Thymus (tissue), 11 donors: ENCODE measurements at regions not wholly inside any gene's neighbourhood (a gene's known extent, or its start where the extent isn't known, plus 50 kb on each side); places are given as distances from the start of the nearest gene placed in this dataset.
A peak's percentile ranks its signal among the peaks of the same experiment; 100 is the strongest.

ENCODE experiments used
- DNase-seq, 9 donors: peaks; one replicate each; pipeline ENCODE4 v3.0.0-alpha.2; 2013; ENCODE audit warnings: low spot score in 9 of 9, low read depth in 6 of 9, missing footprints in 1 of 9
- H3K27ac ChIP-seq, 2 donors: one replicate each; pipeline ENCODE4 v1.5.1; 2013; ENCODE audit warnings: control low read depth in 1 of 2, low read depth in 1 of 2, low read length in 1 of 2, mild to moderate bottlenecking in 1 of 2, moderate library complexity in 1 of 2
- H3K27me3 ChIP-seq, 2 donors: one replicate each; pipeline ENCODE4 v1.5.1; 2013; ENCODE audit warnings: low read length in 1 of 2; ENCODE audit not compliant: control insufficient read depth in 2 of 2, insufficient read depth in 1 of 2
- H3K36me3 ChIP-seq, 2 donors: one replicate each; pipeline ENCODE4 v1.5.1; 2013; ENCODE audit warnings: low read length in 1 of 2, mild to moderate bottlenecking in 1 of 2, moderate library complexity in 1 of 2; ENCODE audit not compliant: control insufficient read depth in 2 of 2, insufficient read depth in 2 of 2
- H3K4me1 ChIP-seq, 2 donors: one replicate each; pipeline ENCODE4 v1.5.1; 2013; ENCODE audit warnings: low read length in 2 of 2; ENCODE audit not compliant: control insufficient read depth in 2 of 2, insufficient read depth in 2 of 2
- H3K4me3 ChIP-seq, 2 donors: one replicate each; pipeline ENCODE4 v1.5.1; 2013; ENCODE audit warnings: low read length in 2 of 2, control low read depth in 1 of 2, mild to moderate bottlenecking in 1 of 2
- H3K9me3 ChIP-seq, 2 donors: one replicate each; pipeline ENCODE4 v1.5.1; 2013; ENCODE audit warnings: low read length in 1 of 2, mild to moderate bottlenecking in 1 of 2; ENCODE audit not compliant: control insufficient read depth in 2 of 2, insufficient read depth in 1 of 2
- WGBS: extraction: QIAGEN DNeasy Blood & Tissue Kit; methylation state at CpG from one replicate; pipeline ENCODE4 v1.1.7; 2013; 5-methylcytosine and 5-hydroxymethylcytosine counted together
- donor health status: healthy.

- peaks cover 0 to 6% of the 10 kb centered on the region in 2 donors for H3K27me3 ChIP-seq
- H3K36me3 ChIP-seq = no peaks in the 10 kb centered on the region
- DNase-seq = no peak
- H3K27ac ChIP-seq = no peak overlapping the region
- 90% methylated on average over 2 of the region's 2 CpGs for WGBS
- no peaks in the 10 kb centered on the region for H3K4me1 ChIP-seq
- H3K4me3 ChIP-seq = no peak overlapping the region
- no peaks in the 10 kb centered on the region for H3K9me3 ChIP-seq
Observed at GRCh38 chr5:133873449-133873848, 95.0 kb downstream of the C5orf15 start.

GRCh38 chr5:133870661-133871060 is 97.8 kb downstream of the C5orf15 start:
- Histone ChIP-seq H3K27ac (no peak overlapping the region), H3K36me3 (no peaks in the 10 kb centered on the region), H3K9me3 (no peaks in the 10 kb centered on the region), H3K27me3 (peaks cover 0 to 6% of the 10 kb centered on the region in 2 donors), H3K4me3 (no peak overlapping the region), H3K4me1 (no peaks in the 10 kb centered on the region)
- DNase-seq = no peak

- H3K4me3 ChIP-seq = no peak overlapping the region
- H3K27me3 ChIP-seq = peaks cover 0 to 8% of the 10 kb centered on the region in 2 donors
- no peak overlapping the region for H3K27ac ChIP-seq
- no peaks in the 10 kb centered on the region for H3K9me3 ChIP-seq
- 93% methylated on average over 13 of the region's 13 CpGs for WGBS
- H3K4me1 ChIP-seq = no peaks in the 10 kb centered on the region
- H3K36me3 ChIP-seq = no peaks in the 10 kb centered on the region
- no peak for DNase-seq
Observed at GRCh38 chr5:133869519-133870335, 98.7 kb downstream of the C5orf15 start.

- peaks cover 0 to 8% of the 10 kb centered on the region in 2 donors for H3K27me3 ChIP-seq
- no peaks in the 10 kb centered on the region for H3K9me3 ChIP-seq
- H3K4me1 ChIP-seq = no peaks in the 10 kb centered on the region
- peak; percentile 33 to 79 (median 50) for DNase-seq
- no peak overlapping the region for H3K27ac ChIP-seq
- no peak overlapping the region for H3K4me3 ChIP-seq
- WGBS = 20% methylated on average over 16 of the region's 16 CpGs
- no peaks in the 10 kb centered on the region for H3K36me3 ChIP-seq
Observed at GRCh38 chr5:133868946-133869518, 99.4 kb downstream of the C5orf15 start.

- Histone ChIP-seq H3K4me3 (no peak overlapping the region), H3K9me3 (no peaks in the 10 kb centered on the region), H3K27me3 (peaks cover 0 to 8% of the 10 kb centered on the region in 2 donors), H3K36me3 (no peaks in the 10 kb centered on the region), H3K4me1 (no peaks in the 10 kb centered on the region), H3K27ac (no peak overlapping the region)
- 95% methylated on average over 10 of the region's 10 CpGs for whole genome bisulfite sequencing
- DNase-seq = no peak
Observed at GRCh38 chr5:133867851-133868545, 100.4 kb downstream of the C5orf15 start.

GRCh38 chr5:133867341-133867740 is 101.1 kb downstream of the C5orf15 start:
- H3K36me3 ChIP-seq = no peaks in the 10 kb centered on the region
- no peak overlapping the region for H3K27ac ChIP-seq
- 93% methylated on average over 4 of the region's 4 CpGs for WGBS
- no peaks in the 10 kb centered on the region for H3K9me3 ChIP-seq
- no peaks in the 10 kb centered on the region for H3K4me1 ChIP-seq
- DNase-seq = no peak
- peaks cover 0 to 8% of the 10 kb centered on the region in 2 donors for H3K27me3 ChIP-seq
- no peak overlapping the region for H3K4me3 ChIP-seq

GRCh38 chr5:133866903-133867245 is 101.6 kb downstream of the C5orf15 start:
- Histone ChIP-seq H3K4me1 (no peaks in the 10 kb centered on the region), H3K27me3 (peaks cover 0 to 8% of the 10 kb centered on the region in 2 donors)
- WGBS = 88% methylated on average over 3 of the region's 3 CpGs

GRCh38 chr5:133866160-133866902 is 102.1 kb downstream of the C5orf15 start:
- no peaks in the 10 kb centered on the region for H3K9me3 ChIP-seq
- no peak for DNase-seq
- WGBS = 94% methylated on average over 12 of the region's 12 CpGs
- H3K36me3 ChIP-seq = no peaks in the 10 kb centered on the region
- H3K4me3 ChIP-seq = no peak overlapping the region
- H3K27ac ChIP-seq = no peak overlapping the region
- H3K27me3 ChIP-seq = peaks cover 0 to 4% of the 10 kb centered on the region in 2 donors
- no peaks in the 10 kb centered on the region for H3K4me1 ChIP-seq

More at GRCh38 chr5:133866903-133867245, 101.6 kb downstream of the C5orf15 start:
- H3K27ac ChIP-seq = no peak overlapping the region
- no peaks in the 10 kb centered on the region for H3K9me3 ChIP-seq
- no peaks in the 10 kb centered on the region for H3K36me3 ChIP-seq
- H3K4me3 ChIP-seq = no peak overlapping the region
- DNase-seq = no peak
